SK-N-SH (cell line): ENCODE measurements at regions not wholly inside any gene's neighbourhood (a gene's known extent, or its start where the extent isn't known, plus 50 kb on each side); places are given as distances from the start of the nearest gene placed in this dataset.

Experiments
- CTCF ChIA-PET: fragments of 300-600, 350-600 bp; formaldehyde crosslinking; extraction: SDS; loops from one replicate; lab custom pipeline; 2021; lab: Yijun Ruan, JAX
- POLR2A ChIA-PET: fragments of 350-600 bp; sonication (Branson Sonifier 250); formaldehyde crosslinking; extraction: SDS; loops from one replicate; lab custom pipeline; 2020; ENCODE audit warnings: antibody characterized with exemption, inconsistent platforms; lab: Yijun Ruan, JAX
- DNase-seq: peaks from one replicate; pipeline ENCODE4 v3.0.0; 2012
- H2AFZ ChIP-seq: fragments of 200-600 bp; sonication (generic); 2 replicates; pipeline ENCODE4 v1.8.1; 2016; ENCODE audit warnings: antibody characterized with exemption, mild to moderate bottlenecking, low read depth
- H3F3A ChIP-seq: fragments of 200-600 bp; sonication (generic); replicated peaks from 2 replicates; pipeline ENCODE3; 2016; ENCODE audit warnings: antibody characterized with exemption, mild to moderate bottlenecking; ENCODE audit not compliant: insufficient read depth
- H3K27ac ChIP-seq, 2 experiments: fragments of 200-500 bp in 1 of 2; fragments of 200-600 bp in 1 of 2; sonication (Bioruptor generic) in 1 of 2; sonication (generic), shearing (Covaris generic) in 1 of 2; 2 replicates each; pipeline versions ENCODE4 v1.5.1 to v1.6.1; 2014 to 2016; ENCODE audit warnings: low read depth in 2 of 2, inconsistent platforms in 1 of 2, low read length in 1 of 2, mild to moderate bottlenecking in 1 of 2, mixed read lengths in 1 of 2
- H3K27me3 ChIP-seq: fragments of 200-600 bp; sonication (generic), shearing (Covaris generic); 2 replicates; pipeline ENCODE4 v1.6.1; 2016; ENCODE audit warnings: mixed run types; ENCODE audit not compliant: insufficient read depth
- H3K36me3 ChIP-seq, 2 experiments: fragments of 200-500 bp in 1 of 2; fragments of 200-600 bp in 1 of 2; sonication (Bioruptor generic) in 1 of 2; sonication (generic) in 1 of 2; replicated peaks in 1 of 2; 2 replicates each; pipeline versions ENCODE3 to v1.5.1; 2014 to 2016; ENCODE audit warnings: low read length in 1 of 2, mild to moderate bottlenecking in 1 of 2; ENCODE audit not compliant: insufficient read depth in 2 of 2, control insufficient read depth in 1 of 2
- H3K4me1 ChIP-seq, 2 experiments: fragments of 200-500 bp in 1 of 2; fragments of 200-600 bp in 1 of 2; sonication (Bioruptor generic) in 1 of 2; sonication (generic), shearing (Covaris generic) in 1 of 2; 2 replicates each; pipeline versions ENCODE4 v1.5.1 to v1.6.1; 2014 to 2016; ENCODE audit warnings: low read depth in 1 of 2, low read length in 1 of 2, mixed run types in 1 of 2; ENCODE audit not compliant: insufficient read depth in 2 of 2, control insufficient read depth in 1 of 2
- H3K4me2 ChIP-seq: fragments of 200-600 bp; sonication (generic), shearing (Covaris generic); 2 replicates; pipeline ENCODE4 v1.6.1; 2017; ENCODE audit warnings: mixed run types
- H3K4me3 ChIP-seq, 2 experiments: fragments of 200-500 bp in 1 of 2; fragments of 200-600 bp in 1 of 2; sonication (Bioruptor generic) in 1 of 2; sonication (generic), shearing (Covaris generic) in 1 of 2; 2 replicates each; pipeline versions ENCODE4 v1.5.1 to v1.8.1; 2014 to 2016; ENCODE audit warnings: low read depth in 2 of 2, inconsistent platforms in 1 of 2, low read length in 1 of 2, mild to moderate bottlenecking in 1 of 2, mixed read lengths in 1 of 2, moderate library complexity in 1 of 2
- H3K79me2 ChIP-seq: fragments of 200-600 bp; sonication (generic); 2 replicates; pipeline ENCODE4 v1.8.1; 2017; ENCODE audit warnings: mild to moderate bottlenecking; ENCODE audit not compliant: insufficient read depth
- H3K9ac ChIP-seq: fragments of 200-600 bp; sonication (generic); 2 replicates; pipeline ENCODE4 v1.6.1; 2017; ENCODE audit warnings: mixed run types
- H3K9me2 ChIP-seq: fragments of 200-600 bp; sonication (generic); 2 replicates; pipeline ENCODE4 v1.6.1; 2017; ENCODE audit warnings: mixed run types
- H3K9me3 ChIP-seq: fragments of 200-600 bp; sonication (generic); 2 replicates; pipeline ENCODE4 v1.6.1; 2017; ENCODE audit warnings: mixed run types, mild to moderate bottlenecking, moderate library complexity
- H4K20me1 ChIP-seq: fragments of 200-600 bp; sonication (generic); 2 replicates; pipeline ENCODE4 v1.6.1; 2017; ENCODE audit warnings: mild to moderate bottlenecking, mixed run types; ENCODE audit not compliant: insufficient read depth
- CHD2 ChIP-seq: fragments of 150-350 bp; IDR thresholded peaks from 2 replicates; pipeline ENCODE4 v1.6.1; 2018; ENCODE audit warnings: low read length; ENCODE audit not compliant: partially characterized antibody
- CTCF ChIP-seq: fragments of 200-600 bp; sonication (generic); IDR thresholded peaks from 2 replicates; pipeline ENCODE4 v1.6.1; 2017; ENCODE audit warnings: antibody characterized with exemption, mild to moderate bottlenecking, moderate library complexity
- EP300 ChIP-seq, 2 experiments: IDR thresholded peaks; 2 replicates each; pipeline versions ENCODE4 v1.4.0 to v1.6.1; 2012; ENCODE audit warnings: borderline replicate concordance in 1 of 2, low read depth in 1 of 2, low read length in 1 of 2
- EZH2phosphoT487 ChIP-seq: fragments of 200-600 bp; sonication (generic); IDR thresholded peaks from 2 replicates; pipeline ENCODE4 v1.6.1; 2017; ENCODE audit warnings: low read depth, mixed run types, mild to moderate bottlenecking, antibody characterized with exemption, moderate library complexity, borderline replicate concordance
- FOSL2 ChIP-seq: IDR thresholded peaks from 2 replicates; pipeline ENCODE4 v1.4.0; 2012; ENCODE audit warnings: low read depth, mild to moderate bottlenecking, moderate library complexity, borderline replicate concordance
- GABPA ChIP-seq: IDR thresholded peaks from 2 replicates; pipeline ENCODE4 v1.4.0; 2012; ENCODE audit warnings: low read depth, mild to moderate bottlenecking
- MAX ChIP-seq: IDR thresholded peaks from 2 replicates; pipeline ENCODE4 v1.4.0; 2012; ENCODE audit warnings: low read depth
- MEF2A ChIP-seq: IDR thresholded peaks from 2 replicates; pipeline ENCODE4 v1.4.0; 2012; ENCODE audit warnings: low read depth, borderline replicate concordance
- RCOR1 ChIP-seq: fragments of 150-350 bp; IDR thresholded peaks from 2 replicates; pipeline ENCODE4 v1.6.1; 2017; ENCODE audit warnings: antibody characterized with exemption, low read length
- REST ChIP-seq: IDR thresholded peaks from 2 replicates; pipeline ENCODE4 v1.6.1; 2012; ENCODE audit warnings: mild to moderate bottlenecking, low read depth, low read length, moderate library complexity
- RFX5 ChIP-seq: IDR thresholded peaks from 2 replicates; pipeline ENCODE4 v1.6.1; 2012; ENCODE audit warnings: mild to moderate bottlenecking, improper control_type of control experiment, low read length
- SIN3A ChIP-seq: IDR thresholded peaks from 2 replicates; pipeline ENCODE4 v1.6.1; 2012; ENCODE audit warnings: low read depth, mild to moderate bottlenecking, low read length, moderate library complexity, borderline replicate concordance
- TAF1 ChIP-seq: IDR thresholded peaks from 2 replicates; pipeline ENCODE4 v1.6.1; 2012; ENCODE audit warnings: low read depth, mild to moderate bottlenecking, low read length, moderate library complexity, borderline replicate concordance
- TCF12 ChIP-seq: IDR thresholded peaks from 2 replicates; pipeline ENCODE4 v1.4.0; 2012
- TEAD4 ChIP-seq: IDR thresholded peaks from 2 replicates; pipeline ENCODE4 v1.4.0; 2012; ENCODE audit warnings: mild to moderate bottlenecking, borderline replicate concordance; ENCODE audit not compliant: insufficient read depth
- USF1 ChIP-seq: IDR thresholded peaks from 2 replicates; pipeline ENCODE4 v1.4.0; 2012; ENCODE audit warnings: low read depth, borderline replicate concordance
- USF2 ChIP-seq: fragments of 150-350 bp; IDR thresholded peaks from 2 replicates; pipeline ENCODE4 v1.6.1; 2017; ENCODE audit warnings: antibody characterized with exemption, low read length, low read depth, borderline replicate concordance
- WGBS: methylation state at CpG from one replicate; pipeline ENCODE4 v1.1.6; 2017; ENCODE audit warnings: low lambda C conversion rate; 5-methylcytosine and 5-hydroxymethylcytosine counted together
- TF ChIP-seq, protein P1 (sequence below): fragments of 150-350 bp; IDR thresholded peaks from 2 replicates; pipeline ENCODE4 v1.6.1; 2016; ENCODE audit warnings: mild to moderate bottlenecking, low read depth, low read length
- TF ChIP-seq, protein P2 (sequence below): IDR thresholded peaks from 2 replicates; pipeline ENCODE4; 2012

GRCh38 chr3:101043687-101044078 lies 50.5 kb upstream of the ABI3BP start:
- POLR2A ChIA-PET: no interaction called here

More at GRCh38 chr3:101043687-101044078, 50.5 kb upstream of the ABI3BP start:
- Histone ChIP-seq H3K9ac (no peak overlapping the region), H3K9me2 (no peaks in the 10 kb centered on the region), H3K4me1 (peaks cover 0 to 6% of the 10 kb centered on the region in 2 experiments; a peak in 2 of 4 replicates), H3K4me3 (no peak overlapping the region), H3K9me3 (no peaks in the 10 kb centered on the region), H3K36me3 (no peaks in the 10 kb centered on the region), H3F3A (peaks cover 10% of the 10 kb centered on the region), H4K20me1 (no peaks in the 10 kb centered on the region), H3K79me2 (no peaks in the 10 kb centered on the region), H3K4me2 (no peak overlapping the region), H3K27ac (peak overlapping the region in 1 of 2 experiments; percentile 41; a peak in 1 of 4 replicates), H2AFZ (no peak overlapping the region), H3K27me3 (no peaks in the 10 kb centered on the region)
- WGBS: 88% methylated on average over 2 of the region's 2 CpGs
- TF ChIP-seq FOSL2: no peak
- no peak for TF ChIP-seq CHD2
- TF ChIP-seq GABPA: no peak
- no peak for TF ChIP-seq TCF12
- no peak for TF ChIP-seq RCOR1
- TF ChIP-seq RFX5: no peak
- no peak for TF ChIP-seq MEF2A
- TF ChIP-seq CTCF: no peak
- TF ChIP-seq USF2: no peak
- TF ChIP-seq, protein P1, sequence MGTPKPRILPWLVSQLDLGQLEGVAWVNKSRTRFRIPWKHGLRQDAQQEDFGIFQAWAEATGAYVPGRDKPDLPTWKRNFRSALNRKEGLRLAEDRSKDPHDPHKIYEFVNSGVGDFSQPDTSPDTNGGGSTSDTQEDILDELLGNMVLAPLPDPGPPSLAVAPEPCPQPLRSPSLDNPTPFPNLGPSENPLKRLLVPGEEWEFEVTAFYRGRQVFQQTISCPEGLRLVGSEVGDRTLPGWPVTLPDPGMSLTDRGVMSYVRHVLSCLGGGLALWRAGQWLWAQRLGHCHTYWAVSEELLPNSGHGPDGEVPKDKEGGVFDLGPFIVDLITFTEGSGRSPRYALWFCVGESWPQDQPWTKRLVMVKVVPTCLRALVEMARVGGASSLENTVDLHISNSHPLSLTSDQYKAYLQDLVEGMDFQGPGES: no peak
- TF ChIP-seq USF1: no peak
- no peak for TF ChIP-seq SIN3A
- no peak for TF ChIP-seq MAX
- TF ChIP-seq TAF1: no peak
- TF ChIP-seq TEAD4: no peak
- TF ChIP-seq EZH2phosphoT487: no peak
- TF ChIP-seq, protein P2, sequence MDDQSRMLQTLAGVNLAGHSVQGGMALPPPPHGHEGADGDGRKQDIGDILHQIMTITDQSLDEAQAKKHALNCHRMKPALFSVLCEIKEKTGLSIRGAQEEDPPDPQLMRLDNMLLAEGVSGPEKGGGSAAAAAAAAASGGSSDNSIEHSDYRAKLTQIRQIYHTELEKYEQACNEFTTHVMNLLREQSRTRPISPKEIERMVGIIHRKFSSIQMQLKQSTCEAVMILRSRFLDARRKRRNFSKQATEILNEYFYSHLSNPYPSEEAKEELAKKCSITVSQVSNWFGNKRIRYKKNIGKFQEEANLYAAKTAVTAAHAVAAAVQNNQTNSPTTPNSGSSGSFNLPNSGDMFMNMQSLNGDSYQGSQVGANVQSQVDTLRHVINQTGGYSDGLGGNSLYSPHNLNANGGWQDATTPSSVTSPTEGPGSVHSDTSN: no peak
- no peak for TF ChIP-seq REST
- no peak for TF ChIP-seq EP300 (IDR thresholded peaks at IDR 0.05; ENCODE audit: borderline replicate concordance in 1 of 2, low read depth in 1 of 2, low read length in 1 of 2)
- CTCF ChIA-PET: no interaction called here
- DNase-seq: no peak
